Spinal cord (tissue), 9 donors: ENCODE measurements at regions not wholly inside any gene's neighbourhood (a gene's known extent, or its start where the extent isn't known, plus 50 kb on each side); places are given as distances from the start of the nearest gene placed in this dataset.
A peak's percentile ranks its signal among the peaks of the same experiment; 100 is the strongest.

Experiments used
- DNase-seq, 6 donors: peaks; one replicate each; pipeline versions ENCODE4 v3.0.0 to v3.0.0-alpha.2; 2013 to 2015; ENCODE audit warnings: low spot score in 6 of 6, low read depth in 4 of 6
- H3K27ac ChIP-seq: one replicate; pipeline ENCODE4 v1.5.1; 2013; ENCODE audit warnings: low read depth, low read length, control low read depth
- H3K27me3 ChIP-seq: one replicate; pipeline ENCODE4 v1.6.1; 2013; ENCODE audit warnings: low read length; ENCODE audit not compliant: control insufficient read depth, insufficient read depth
- H3K36me3 ChIP-seq: one replicate; pipeline ENCODE4 v1.6.1; 2013; ENCODE audit warnings: low read length; ENCODE audit not compliant: control insufficient read depth, insufficient read depth
- H3K4me1 ChIP-seq: one replicate; pipeline ENCODE4 v1.6.1; 2013; ENCODE audit warnings: low read length; ENCODE audit not compliant: control insufficient read depth, insufficient read depth
- H3K4me3 ChIP-seq: one replicate; pipeline ENCODE4 v1.5.1; 2013; ENCODE audit warnings: low read depth, low read length, control low read depth
- H3K9me3 ChIP-seq: one replicate; pipeline ENCODE4 v1.6.1; 2013; ENCODE audit warnings: low read length; ENCODE audit not compliant: control insufficient read depth, insufficient read depth
- WGBS: methylation state at CpG from one replicate; pipeline ENCODE4 v1.1.5; 2013; ENCODE audit warnings: missing lambda C conversion rate; ENCODE audit not compliant: insufficient coverage; 5-methylcytosine and 5-hydroxymethylcytosine counted together
- donor health status: healthy.

DNA sequence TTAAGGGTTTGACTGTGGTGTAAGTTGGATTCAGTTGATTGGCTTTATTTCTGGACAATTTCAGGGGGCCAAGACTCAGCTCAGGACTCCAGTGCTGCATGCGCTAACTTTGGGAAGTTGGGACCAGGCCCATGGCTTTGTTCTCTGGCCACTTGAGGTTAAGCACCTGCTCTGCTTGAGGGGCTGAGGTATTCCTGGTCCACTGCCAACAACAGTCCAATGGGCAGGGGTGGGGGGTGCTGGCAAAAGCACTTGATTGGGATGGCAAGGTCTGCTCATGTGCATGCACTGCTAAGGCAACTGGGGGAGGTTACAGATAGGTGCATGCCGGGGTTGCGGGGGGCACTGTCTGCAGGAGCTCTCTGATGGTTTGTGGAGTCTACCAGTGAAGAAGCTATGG, 52.6 kb upstream of the ASB17 start:
- H3K27ac ChIP-seq: no peak overlapping the region
- WGBS: 59% methylated on average over 3 of the region's 3 CpGs
- no peaks in the 10 kb centered on the region for H3K27me3 ChIP-seq
- no peaks in the 10 kb centered on the region for H3K4me1 ChIP-seq
- no peaks in the 10 kb centered on the region for H3K9me3 ChIP-seq
- H3K36me3 ChIP-seq: no peaks in the 10 kb centered on the region
- H3K4me3 ChIP-seq: no peak overlapping the region
- DNase-seq: no peak

DNA sequence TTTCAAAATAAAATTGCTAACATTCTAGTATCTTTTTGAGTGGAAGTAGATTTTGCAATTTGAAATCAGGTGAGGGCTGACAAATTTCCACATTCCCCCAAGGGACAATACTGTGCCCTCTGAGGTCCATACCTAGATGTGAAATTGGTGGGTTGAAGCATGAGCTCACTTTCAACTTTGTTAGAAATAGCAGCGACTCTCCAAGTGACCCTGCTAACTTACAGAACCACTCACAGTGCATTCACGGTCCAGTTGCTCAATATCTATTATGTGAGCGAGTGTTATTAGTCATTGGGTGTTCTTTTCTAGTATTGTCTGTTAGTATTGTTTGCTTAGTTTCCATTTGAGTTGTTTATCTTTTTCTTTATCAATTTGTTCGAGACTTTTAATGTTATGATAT, 53.6 kb upstream of the ASB17 start:
- Histone ChIP-seq H3K9me3 (no peaks in the 10 kb centered on the region), H3K27ac (no peak overlapping the region), H3K27me3 (no peaks in the 10 kb centered on the region), H3K4me1 (no peaks in the 10 kb centered on the region), H3K4me3 (no peak overlapping the region), H3K36me3 (no peaks in the 10 kb centered on the region)
- no peak for DNase-seq
- no CpG with 5 or more reads among the region's 4 CpGs for WGBS

DNA sequence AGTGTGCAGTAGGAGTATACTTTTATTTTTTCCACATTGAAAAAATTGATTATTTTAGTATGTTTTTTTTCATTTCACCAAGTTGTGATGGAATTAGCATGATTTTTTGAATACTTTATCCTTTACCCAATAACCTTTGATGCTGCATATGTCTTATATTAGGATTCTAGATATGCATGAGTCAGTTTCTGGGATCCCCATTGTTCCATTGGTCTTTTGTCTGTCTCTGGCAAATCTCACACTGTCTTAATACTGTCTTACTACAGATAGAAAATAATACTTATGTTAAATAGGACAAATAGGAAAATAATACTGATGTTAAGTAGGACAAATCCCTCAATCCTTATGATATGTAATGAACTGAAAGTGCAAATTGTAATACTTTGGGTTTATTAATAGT, 54.3 kb upstream of the ASB17 start:
- no peak for DNase-seq
- no peak overlapping the region for H3K4me3 ChIP-seq
- no peaks in the 10 kb centered on the region for H3K4me1 ChIP-seq
- no peaks in the 10 kb centered on the region for H3K27me3 ChIP-seq
- no peaks in the 10 kb centered on the region for H3K9me3 ChIP-seq
- no peaks in the 10 kb centered on the region for H3K36me3 ChIP-seq
- no peak overlapping the region for H3K27ac ChIP-seq

DNA sequence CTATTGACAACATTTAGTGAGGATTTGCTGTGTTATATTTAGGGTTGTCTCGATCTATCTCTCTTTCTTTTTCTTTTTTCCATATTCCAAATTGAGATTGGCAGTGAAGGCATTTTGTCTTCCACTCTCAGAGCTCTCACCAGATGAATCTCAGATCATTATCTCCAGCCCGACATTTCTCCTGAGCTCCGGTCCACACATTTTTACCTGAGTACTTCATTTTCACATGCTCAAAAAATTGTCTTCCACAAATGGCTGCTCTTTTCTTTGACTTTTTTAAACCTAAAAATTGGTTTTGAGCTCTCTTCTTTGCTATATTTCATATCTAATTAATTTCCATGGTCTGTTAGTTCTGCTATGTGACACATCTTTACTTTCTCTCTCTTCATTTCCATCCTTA, 56.9 kb upstream of the ASB17 start:
- Histone ChIP-seq H3K4me3 (no peak overlapping the region), H3K27ac (no peak overlapping the region), H3K36me3 (no peaks in the 10 kb centered on the region), H3K27me3 (no peaks in the 10 kb centered on the region), H3K9me3 (no peaks in the 10 kb centered on the region), H3K4me1 (no peaks in the 10 kb centered on the region)
- no peak for DNase-seq
- WGBS: 100% methylated on average over 2 of the region's 3 CpGs

DNA sequence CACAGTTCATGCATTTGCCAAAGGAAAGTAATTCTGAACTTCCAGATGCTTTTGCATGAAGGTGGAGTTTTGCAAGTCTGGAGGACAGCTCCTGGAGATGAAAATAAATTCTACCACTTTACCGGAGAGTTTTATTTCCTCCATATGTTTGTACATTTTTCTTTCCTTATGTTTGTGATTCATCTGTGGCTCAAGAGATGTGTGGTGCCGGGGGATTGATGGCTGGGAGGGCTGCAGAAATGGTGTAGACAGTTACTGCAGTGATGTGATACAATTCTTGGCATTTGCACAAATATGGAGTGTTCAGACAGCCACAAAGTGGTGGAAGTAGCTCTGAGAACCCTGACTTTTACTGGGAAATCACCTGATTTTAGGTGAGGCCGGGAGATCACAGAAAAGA, 58.5 kb upstream of the ASB17 start:
- no peaks in the 10 kb centered on the region for H3K4me1 ChIP-seq
- no peak overlapping the region for H3K4me3 ChIP-seq
- DNase-seq: no peak
- H3K27ac ChIP-seq: no peak overlapping the region
- no peaks in the 10 kb centered on the region for H3K36me3 ChIP-seq
- WGBS: 86% methylated on average over 1 of the region's 3 CpGs
- H3K27me3 ChIP-seq: no peaks in the 10 kb centered on the region
- H3K9me3 ChIP-seq: no peaks in the 10 kb centered on the region

DNA sequence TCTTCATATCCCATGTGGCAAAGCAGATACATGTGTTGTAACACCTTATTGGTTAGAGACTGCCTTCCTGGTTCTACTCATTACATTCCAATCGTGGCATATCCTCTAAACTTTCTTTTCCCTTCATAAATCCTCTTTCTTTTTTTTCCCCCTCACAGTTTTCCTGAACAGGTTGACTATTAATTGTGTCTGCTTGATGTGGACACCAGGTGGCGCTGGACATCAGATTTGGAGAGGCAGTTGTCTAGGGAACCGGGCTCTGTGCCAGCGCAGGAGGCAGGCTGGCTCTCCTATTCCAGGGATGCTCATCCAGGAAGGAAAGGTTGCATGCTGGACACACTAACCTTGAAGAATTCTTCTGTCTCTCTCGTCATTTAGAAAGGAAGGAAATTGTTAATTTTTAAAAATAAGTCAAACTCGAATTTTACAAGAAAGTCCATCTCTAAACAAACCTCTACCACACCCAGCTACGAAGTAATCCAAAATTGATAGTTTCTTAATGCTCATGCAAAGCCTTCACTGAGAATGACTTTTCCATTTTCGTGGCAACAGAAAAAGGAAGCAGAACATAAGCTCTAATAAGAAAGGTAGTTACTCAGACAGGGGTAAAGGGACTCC, 59.4 kb upstream of the ASB17 start:
- WGBS: 0% methylated on average over 3 of the region's 8 CpGs
- Histone ChIP-seq H3K4me3 (no peak overlapping the region), H3K36me3 (no peaks in the 10 kb centered on the region), H3K27ac (no peak overlapping the region), H3K9me3 (no peaks in the 10 kb centered on the region), H3K4me1 (no peaks in the 10 kb centered on the region), H3K27me3 (no peaks in the 10 kb centered on the region)
- DNase-seq: peak; percentile 68 to 98 (median 88)

DNA sequence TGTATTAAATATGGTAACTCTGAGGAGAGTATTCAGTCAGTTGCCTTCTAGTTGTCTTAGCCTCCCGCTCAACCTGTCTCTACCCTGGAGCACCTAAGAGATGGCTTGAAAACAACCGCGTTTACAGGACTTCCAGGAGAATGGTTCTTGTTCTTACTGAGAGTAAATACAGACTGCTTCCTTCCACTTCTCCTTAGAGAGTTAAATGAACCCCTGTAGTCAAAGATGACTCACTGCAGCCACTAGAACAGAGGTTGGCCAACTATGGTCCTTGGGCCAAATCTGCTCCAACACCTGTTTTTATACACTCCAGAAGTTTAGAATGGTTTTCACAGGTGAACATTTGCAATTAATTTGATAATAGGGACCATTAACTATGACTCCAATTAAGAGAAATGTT, 60.1 kb upstream of the ASB17 start:
- no peaks in the 10 kb centered on the region for H3K36me3 ChIP-seq
- H3K27me3 ChIP-seq: no peaks in the 10 kb centered on the region
- H3K4me3 ChIP-seq: no peak overlapping the region
- DNase-seq: no peak
- WGBS: no CpG with 5 or more reads among the region's 3 CpGs
- H3K27ac ChIP-seq: no peak overlapping the region
- no peaks in the 10 kb centered on the region for H3K9me3 ChIP-seq
- H3K4me1 ChIP-seq: no peaks in the 10 kb centered on the region

DNA sequence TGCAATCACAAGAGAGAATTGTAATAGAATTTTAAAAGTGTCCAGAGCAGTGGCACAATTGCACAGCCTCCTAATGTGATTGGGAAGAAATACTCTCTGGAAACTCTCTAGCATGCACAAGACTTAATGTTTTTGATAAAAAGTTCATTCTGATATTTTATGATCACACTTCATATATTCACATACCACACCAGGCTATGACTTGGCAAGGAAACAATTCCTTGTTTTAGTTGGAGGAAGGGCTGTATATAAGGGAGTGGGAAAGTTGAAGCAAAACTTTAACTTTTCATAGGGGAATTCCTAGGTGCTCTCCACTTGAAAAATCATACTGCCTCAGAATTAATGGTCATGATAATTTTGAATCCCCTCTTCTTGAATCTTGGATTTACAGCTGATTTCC, 61.5 kb upstream of the ASB17 start:
- Histone ChIP-seq H3K4me1 (no peaks in the 10 kb centered on the region), H3K9me3 (no peaks in the 10 kb centered on the region), H3K27ac (no peak overlapping the region), H3K27me3 (no peaks in the 10 kb centered on the region), H3K4me3 (no peak overlapping the region), H3K36me3 (no peaks in the 10 kb centered on the region)
- DNase-seq: no peak

DNA sequence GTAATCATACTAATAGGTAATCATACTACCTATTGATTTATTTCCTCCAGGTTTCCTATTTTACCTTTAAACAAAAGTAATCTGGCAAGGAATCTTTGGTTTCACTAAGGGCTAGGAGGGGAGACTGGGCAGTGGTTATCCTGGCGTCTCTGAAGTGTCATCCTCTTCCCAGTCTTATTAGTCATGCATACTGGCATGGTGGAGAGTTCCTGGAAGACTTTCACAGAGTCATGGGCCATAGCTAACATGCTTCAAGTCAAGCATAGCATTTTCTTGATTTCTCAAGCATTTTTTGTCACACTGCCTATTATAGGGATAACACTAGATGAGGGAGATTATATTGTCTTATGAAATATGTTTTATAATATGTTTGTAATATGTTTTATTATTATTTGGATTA, 64.0 kb upstream of the ASB17 start:
- no peaks in the 10 kb centered on the region for H3K36me3 ChIP-seq

DNA sequence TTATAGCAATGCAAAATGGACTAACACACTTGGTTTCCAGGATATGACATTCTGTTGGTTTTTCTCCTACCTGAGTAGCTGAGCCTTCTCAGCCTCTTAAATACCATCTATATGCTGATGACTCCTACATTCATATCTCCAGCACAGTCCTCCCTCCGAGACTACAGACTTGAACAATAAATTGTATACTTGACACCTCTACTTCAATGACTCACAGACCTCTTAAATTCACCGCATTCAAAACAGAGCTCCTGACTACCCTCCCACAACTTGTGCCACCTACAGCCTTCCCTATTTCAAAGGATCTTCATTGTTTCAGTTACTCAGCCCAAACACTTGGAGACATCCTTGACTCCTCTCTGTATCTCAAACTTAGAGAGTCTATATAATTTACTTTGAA, 66.8 kb upstream of the ASB17 start:
- H3K4me3 ChIP-seq: no peak overlapping the region
- H3K9me3 ChIP-seq: no peaks in the 10 kb centered on the region
- H3K27ac ChIP-seq: no peak overlapping the region
- H3K27me3 ChIP-seq: no peaks in the 10 kb centered on the region
- H3K36me3 ChIP-seq: no peaks in the 10 kb centered on the region
- 93% methylated on average over 2 of the region's 2 CpGs for WGBS
- no peaks in the 10 kb centered on the region for H3K4me1 ChIP-seq
- DNase-seq: no peak

More for the DNA sequence above, 64.0 kb upstream of the ASB17 start:
- WGBS: no CpG with 5 or more reads among the region's 1 CpG
- Histone ChIP-seq H3K9me3 (no peaks in the 10 kb centered on the region), H3K4me1 (no peaks in the 10 kb centered on the region), H3K4me3 (no peak overlapping the region), H3K27me3 (no peaks in the 10 kb centered on the region), H3K27ac (no peak overlapping the region)
- DNase-seq: no peak
